NB4 (cell line): ENCODE measurements at regions not wholly inside any gene's neighbourhood (a gene's known extent, or its start where the extent isn't known, plus 50 kb on each side); places are given as distances from the start of the nearest gene placed in this dataset.

Experiments used
- DNase-seq: peaks from one replicate; pipeline ENCODE4 v3.0.0; 2010; ENCODE audit warnings: low read depth
- H3K4me3 ChIP-seq: one replicate; pipeline ENCODE4 v1.5.1; 2011; ENCODE audit warnings: mild to moderate bottlenecking, low read depth, low read length, moderate library complexity
- MYC ChIP-seq: IDR thresholded peaks from 2 replicates; pipeline ENCODE4 v1.6.1; 2011; ENCODE audit warnings: low read depth, low read length
- POLR2A ChIP-seq: IDR thresholded peaks from 2 replicates; pipeline ENCODE4 v1.6.1; 2011; ENCODE audit warnings: mild to moderate bottlenecking; ENCODE audit not compliant: insufficient read length; ENCODE audit errors: extremely low read depth
- TF ChIP-seq, protein P1 (sequence below): IDR thresholded peaks from 2 replicates; pipeline ENCODE4 v1.6.1; 2011; ENCODE audit warnings: low read depth, low read length
- TF ChIP-seq, protein P2 (sequence below): IDR thresholded peaks from one replicate; pipeline ENCODE4 v1.5.1; 2012; ENCODE audit warnings: low read depth, low read length

DNA sequence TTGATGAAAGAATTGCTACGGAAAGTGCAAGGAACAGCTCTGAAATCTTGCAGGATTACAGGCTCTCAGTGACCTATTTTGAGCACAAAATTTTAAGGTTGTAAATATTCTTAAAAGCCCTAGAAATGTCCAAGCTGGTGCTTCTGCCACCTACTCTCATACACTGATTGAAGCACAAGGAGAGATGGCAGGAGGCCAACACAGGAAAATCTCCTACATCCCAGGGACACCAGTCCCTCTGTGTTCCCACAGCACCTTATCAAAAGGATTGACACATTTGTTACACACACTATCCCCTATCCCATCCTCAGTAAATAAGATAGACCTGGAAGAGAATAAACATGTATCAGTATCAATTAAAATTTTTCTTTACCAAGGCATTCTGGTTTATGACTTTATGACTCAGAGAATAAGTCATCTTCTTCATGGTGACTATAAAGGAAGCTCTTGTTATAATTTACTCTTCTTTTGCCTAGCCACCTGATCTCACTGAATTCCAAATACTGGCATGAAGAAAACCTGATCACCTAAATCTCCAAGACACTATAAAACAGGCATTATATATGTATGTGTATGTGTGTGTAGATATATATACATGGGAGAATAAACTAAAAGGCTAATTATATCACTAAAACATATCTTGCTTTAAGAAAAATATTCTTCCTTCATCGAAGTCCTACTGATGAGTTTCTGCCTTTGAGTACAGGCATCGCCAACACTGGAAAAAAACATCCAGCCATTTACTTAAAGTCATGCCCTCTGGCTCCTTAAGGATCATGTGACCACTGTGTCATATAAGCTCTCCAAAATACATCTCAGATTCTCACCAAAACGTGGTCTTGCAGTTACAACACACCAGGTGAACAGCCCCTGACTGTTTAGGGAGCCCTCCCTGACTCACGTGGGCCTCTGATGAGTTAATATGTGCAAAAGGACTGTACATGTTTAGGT lies 208.1 kb upstream of the NR2F2 start:
- TF ChIP-seq POLR2A (no peak), MYC (no peak)
- TF ChIP-seq, protein P1, sequence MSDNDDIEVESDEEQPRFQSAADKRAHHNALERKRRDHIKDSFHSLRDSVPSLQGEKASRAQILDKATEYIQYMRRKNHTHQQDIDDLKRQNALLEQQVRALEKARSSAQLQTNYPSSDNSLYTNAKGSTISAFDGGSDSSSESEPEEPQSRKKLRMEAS = no peak
- TF ChIP-seq, protein P2, sequence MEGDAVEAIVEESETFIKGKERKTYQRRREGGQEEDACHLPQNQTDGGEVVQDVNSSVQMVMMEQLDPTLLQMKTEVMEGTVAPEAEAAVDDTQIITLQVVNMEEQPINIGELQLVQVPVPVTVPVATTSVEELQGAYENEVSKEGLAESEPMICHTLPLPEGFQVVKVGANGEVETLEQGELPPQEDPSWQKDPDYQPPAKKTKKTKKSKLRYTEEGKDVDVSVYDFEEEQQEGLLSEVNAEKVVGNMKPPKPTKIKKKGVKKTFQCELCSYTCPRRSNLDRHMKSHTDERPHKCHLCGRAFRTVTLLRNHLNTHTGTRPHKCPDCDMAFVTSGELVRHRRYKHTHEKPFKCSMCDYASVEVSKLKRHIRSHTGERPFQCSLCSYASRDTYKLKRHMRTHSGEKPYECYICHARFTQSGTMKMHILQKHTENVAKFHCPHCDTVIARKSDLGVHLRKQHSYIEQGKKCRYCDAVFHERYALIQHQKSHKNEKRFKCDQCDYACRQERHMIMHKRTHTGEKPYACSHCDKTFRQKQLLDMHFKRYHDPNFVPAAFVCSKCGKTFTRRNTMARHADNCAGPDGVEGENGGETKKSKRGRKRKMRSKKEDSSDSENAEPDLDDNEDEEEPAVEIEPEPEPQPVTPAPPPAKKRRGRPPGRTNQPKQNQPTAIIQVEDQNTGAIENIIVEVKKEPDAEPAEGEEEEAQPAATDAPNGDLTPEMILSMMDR = no peak
- no peak for DNase-seq
- no peak overlapping the region for H3K4me3 ChIP-seq

DNA sequence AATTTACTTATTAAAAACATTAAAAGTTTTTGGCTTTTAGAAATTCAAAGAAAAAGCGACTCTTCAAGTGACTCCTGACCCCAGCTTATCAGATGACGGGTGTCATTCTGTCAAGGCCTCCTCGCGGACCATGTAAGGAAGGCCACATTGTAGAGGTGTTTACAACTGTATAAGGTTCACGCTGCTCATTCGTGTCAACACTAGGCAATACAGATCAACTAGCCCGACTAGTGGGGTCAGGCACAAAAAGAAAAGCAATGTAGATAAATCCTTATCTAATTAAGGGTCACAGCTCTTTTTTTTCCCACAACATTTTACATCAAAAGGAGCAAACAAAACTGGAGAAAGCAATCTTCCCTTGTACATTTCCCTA lies 207.5 kb upstream of the NR2F2 start:
- no peak overlapping the region for H3K4me3 ChIP-seq
- TF ChIP-seq, protein P2 = no peak
- TF ChIP-seq POLR2A (no peak), MYC (no peak)
- TF ChIP-seq, protein P1 = no peak
- DNase-seq = no peak

DNA sequence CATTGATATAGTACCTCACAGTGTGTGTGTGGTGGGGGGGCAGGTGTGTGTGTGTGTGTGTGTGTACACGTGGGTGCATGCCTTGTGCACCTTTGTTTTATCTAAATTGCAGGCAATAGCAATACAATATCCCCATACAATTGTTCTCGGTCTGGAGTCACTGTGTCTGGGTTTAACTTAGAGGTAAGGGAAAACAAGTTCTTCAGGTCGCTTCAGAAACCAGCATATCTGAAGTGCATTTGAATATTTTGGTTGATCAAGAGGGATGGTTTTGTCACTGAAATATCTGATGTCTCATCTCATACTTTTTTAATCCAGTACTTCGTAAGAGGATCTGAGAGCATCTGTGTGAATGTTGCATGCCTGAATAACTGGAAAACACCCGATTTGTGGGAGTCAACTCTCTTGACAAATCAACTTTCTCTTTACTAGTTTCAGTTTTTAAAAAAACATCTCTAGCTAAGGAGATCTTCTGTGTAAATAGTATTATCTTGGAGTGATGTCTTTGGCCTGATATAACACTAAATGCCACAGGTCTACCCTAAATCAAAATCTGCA lies 206.8 kb upstream of the NR2F2 start:
- H3K4me3 ChIP-seq = no peak overlapping the region
- DNase-seq = no peak
- TF ChIP-seq MYC (no peak), POLR2A (no peak)
- TF ChIP-seq, protein P2 = no peak
- TF ChIP-seq, protein P1 = no peak

DNA sequence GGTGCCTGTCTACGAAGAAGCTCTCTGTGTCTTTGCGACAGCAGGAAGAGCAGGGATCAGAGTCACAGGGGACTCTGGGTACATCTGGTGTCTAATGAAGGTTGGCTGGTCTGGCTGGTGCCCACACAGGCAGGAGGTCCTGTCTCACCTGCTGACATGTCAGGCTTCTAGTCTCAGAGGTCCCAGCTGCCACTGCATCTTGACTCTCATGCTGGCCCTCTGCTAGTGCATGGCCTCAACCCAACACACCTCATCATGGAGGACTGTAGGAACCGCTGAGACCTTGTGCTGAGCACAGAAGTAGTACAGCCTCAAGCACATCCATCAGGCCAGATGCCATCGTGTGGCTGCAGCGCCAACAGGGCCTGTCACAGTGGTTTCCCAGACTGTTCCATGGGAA lies 206.1 kb upstream of the NR2F2 start:
- DNase-seq = no peak
- no peak overlapping the region for H3K4me3 ChIP-seq
- TF ChIP-seq POLR2A (no peak), MYC (no peak)
- TF ChIP-seq, protein P1 = no peak
- TF ChIP-seq, protein P2 = no peak

DNA sequence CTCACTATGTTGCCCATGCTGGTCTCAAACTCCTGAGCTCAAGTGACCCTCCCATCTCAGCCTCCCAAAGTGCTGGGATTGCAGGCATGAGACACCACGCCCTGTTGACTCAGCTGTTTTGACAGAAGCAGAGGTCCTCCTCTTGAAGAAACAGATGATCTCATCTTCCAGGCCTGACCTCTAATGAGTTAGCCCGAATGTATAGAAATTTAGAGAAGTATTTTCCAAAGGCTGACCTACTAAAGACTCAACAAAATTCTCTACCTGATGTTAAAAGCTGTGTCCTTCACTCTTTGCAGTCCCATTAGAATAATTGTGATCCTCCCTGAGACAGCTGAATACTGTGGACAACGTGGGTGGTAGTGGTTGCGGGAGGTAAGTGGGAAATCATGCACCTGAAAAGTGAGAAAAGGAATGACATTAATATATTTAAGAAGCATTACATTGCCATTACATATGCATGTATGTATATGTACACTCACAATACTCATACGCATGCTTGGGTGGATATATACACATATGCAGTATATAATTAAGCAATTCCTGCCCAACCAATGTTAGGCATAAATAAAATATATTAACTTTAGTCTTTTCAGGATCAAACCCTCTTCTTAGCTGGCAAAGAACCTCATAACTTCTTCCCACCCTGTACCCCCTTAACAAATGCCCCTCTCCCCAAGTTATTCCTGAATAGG lies 204.6 kb upstream of the NR2F2 start:
- H3K4me3 ChIP-seq = no peak overlapping the region
- no peak for DNase-seq
- TF ChIP-seq, protein P1 = no peak
- TF ChIP-seq, protein P2 = no peak
- TF ChIP-seq MYC (no peak), POLR2A (no peak)
